ENCODE measurements at regions not wholly inside any gene's neighbourhood (a gene's known extent, or its start where the extent isn't known, plus 50 kb on each side); places are given as distances from the start of the nearest gene placed in this dataset.

GRCh38 chr13:37945651-37946575 is 76.3 kb upstream of the TRPC4 start:
- Histone ChIP-seq H2BK15ac (replicated peaks; ENCODE audit: low read depth) (no peak overlapping the region), H2BK5ac (ENCODE audit: low read length) (no peak overlapping the region), H3K4ac (ENCODE audit: low read depth, low read length) (no peak overlapping the region), H4K8ac (ENCODE audit: low read depth, low read length) (no peak overlapping the region), H3K4me1 (ENCODE audit: control insufficient read depth, low read depth, low read length) (no peaks in the 10 kb centered on the region), H3K4me2 (ENCODE audit: low read length) (no peak overlapping the region), H3K27ac (ENCODE audit: low read depth, low read length) (no peak overlapping the region), H3K36me3 (ENCODE audit: control insufficient read depth, insufficient read depth, low read length) (no peaks in the 10 kb centered on the region), H3K23ac (ENCODE audit: low read length) (no peak overlapping the region), H4K5ac (ENCODE audit: low read length) (no peak overlapping the region), H3K56ac (ENCODE audit: low read length) (no peak overlapping the region), H2BK120ac (ENCODE audit: low read depth, low read length) (no peak overlapping the region), H3K27me3 (ENCODE audit: insufficient read depth, low read length, poor library complexity) (no peaks in the 10 kb centered on the region), H3K4me3 (ENCODE audit: low read length) (no peak overlapping the region), H2AK5ac (ENCODE audit: low read length) (no peak overlapping the region), H3K79me1 (ENCODE audit: low read length) (no peaks in the 10 kb centered on the region), H3K9ac (ENCODE audit: low read length) (no peak overlapping the region), H3K79me2 (ENCODE audit: control insufficient read depth, insufficient read depth, low read length) (no peaks in the 10 kb centered on the region), H3K18ac (ENCODE audit: low read length) (no peak overlapping the region)
- WGBS (ENCODE audit: extremely low coverage, insufficient coverage, low lambda C conversion rate): no CpG with 5 or more reads among the region's 4 CpGs
- DNase-seq: no peak

- no peak overlapping the region for H3K4me3 ChIP-seq (ENCODE audit: low read length)
- H2BK15ac ChIP-seq (replicated peaks; ENCODE audit: low read depth): no peak overlapping the region
- no peak overlapping the region for H2AK5ac ChIP-seq (ENCODE audit: low read length)
- no peak overlapping the region for H3K27ac ChIP-seq (ENCODE audit: low read depth, low read length)
- H3K79me1 ChIP-seq (ENCODE audit: low read length): no peaks in the 10 kb centered on the region
- H2BK5ac ChIP-seq (ENCODE audit: low read length): no peak overlapping the region
- H3K79me2 ChIP-seq (ENCODE audit: control insufficient read depth, insufficient read depth, low read length): no peaks in the 10 kb centered on the region
- no peaks in the 10 kb centered on the region for H3K36me3 ChIP-seq (ENCODE audit: control insufficient read depth, insufficient read depth, low read length)
- H2BK120ac ChIP-seq (ENCODE audit: low read depth, low read length): no peak overlapping the region
- H3K4me1 ChIP-seq (ENCODE audit: control insufficient read depth, low read depth, low read length): no peaks in the 10 kb centered on the region
- H4K8ac ChIP-seq (ENCODE audit: low read depth, low read length): no peak overlapping the region
- H3K4ac ChIP-seq (ENCODE audit: low read depth, low read length): no peak overlapping the region
- no peak overlapping the region for H3K18ac ChIP-seq (ENCODE audit: low read length)
- no peak overlapping the region for H4K5ac ChIP-seq (ENCODE audit: low read length)
- no peak overlapping the region for H3K56ac ChIP-seq (ENCODE audit: low read length)
- H3K4me2 ChIP-seq (ENCODE audit: low read length): no peak overlapping the region
- no CpG with 5 or more reads among the region's 8 CpGs for WGBS (ENCODE audit: extremely low coverage, insufficient coverage, low lambda C conversion rate)
- H3K9ac ChIP-seq (ENCODE audit: low read length): no peak overlapping the region
- no peak for DNase-seq
- H3K27me3 ChIP-seq (ENCODE audit: insufficient read depth, low read length, poor library complexity): no peaks in the 10 kb centered on the region
- no peak overlapping the region for H3K23ac ChIP-seq (ENCODE audit: low read length)
These were observed 75.4 kb upstream of the TRPC4 start for GRCh38 chr13:37944869-37945442.

GRCh38 chr13:37944081-37944868 is 74.7 kb upstream of the TRPC4 start:
- H3K36me3 ChIP-seq (ENCODE audit: control insufficient read depth, insufficient read depth, low read length): no peaks in the 10 kb centered on the region
- H3K9ac ChIP-seq (ENCODE audit: low read length): no peak overlapping the region
- no peaks in the 10 kb centered on the region for H3K79me2 ChIP-seq (ENCODE audit: control insufficient read depth, insufficient read depth, low read length)
- no peak overlapping the region for H3K4me3 ChIP-seq (ENCODE audit: low read length)
- H3K4me2 ChIP-seq (ENCODE audit: low read length): no peak overlapping the region
- no peak overlapping the region for H2AK5ac ChIP-seq (ENCODE audit: low read length)
- no peaks in the 10 kb centered on the region for H3K27me3 ChIP-seq (ENCODE audit: insufficient read depth, low read length, poor library complexity)
- H2BK120ac ChIP-seq (ENCODE audit: low read depth, low read length): no peak overlapping the region
- H2BK15ac ChIP-seq (replicated peaks; ENCODE audit: low read depth): no peak overlapping the region
- no CpG with 5 or more reads among the region's 10 CpGs for WGBS (ENCODE audit: extremely low coverage, insufficient coverage, low lambda C conversion rate)
- no peak overlapping the region for H4K5ac ChIP-seq (ENCODE audit: low read length)
- no peaks in the 10 kb centered on the region for H3K4me1 ChIP-seq (ENCODE audit: control insufficient read depth, low read depth, low read length)
- no peak overlapping the region for H3K18ac ChIP-seq (ENCODE audit: low read length)
- H4K8ac ChIP-seq (ENCODE audit: low read depth, low read length): no peak overlapping the region
- no peak for DNase-seq
- H3K79me1 ChIP-seq (ENCODE audit: low read length): no peaks in the 10 kb centered on the region
- no peak overlapping the region for H3K27ac ChIP-seq (ENCODE audit: low read depth, low read length)
- H3K56ac ChIP-seq (ENCODE audit: low read length): no peak overlapping the region
- no peak overlapping the region for H3K4ac ChIP-seq (ENCODE audit: low read depth, low read length)
- H3K23ac ChIP-seq (ENCODE audit: low read length): no peak overlapping the region
- no peak overlapping the region for H2BK5ac ChIP-seq (ENCODE audit: low read length)

- H3K27me3 ChIP-seq (ENCODE audit: insufficient read depth, low read length, poor library complexity): no peaks in the 10 kb centered on the region
- no peak overlapping the region for H3K23ac ChIP-seq (ENCODE audit: low read length)
- H3K4me1 ChIP-seq (ENCODE audit: control insufficient read depth, low read depth, low read length): no peaks in the 10 kb centered on the region
- H2BK120ac ChIP-seq (ENCODE audit: low read depth, low read length): no peak overlapping the region
- H4K5ac ChIP-seq (ENCODE audit: low read length): no peak overlapping the region
- no peak for DNase-seq
- no peak overlapping the region for H4K8ac ChIP-seq (ENCODE audit: low read depth, low read length)
- H2AK5ac ChIP-seq (ENCODE audit: low read length): no peak overlapping the region
- no peak overlapping the region for H3K9ac ChIP-seq (ENCODE audit: low read length)
- H3K18ac ChIP-seq (ENCODE audit: low read length): no peak overlapping the region
- no peak overlapping the region for H2BK5ac ChIP-seq (ENCODE audit: low read length)
- no peak overlapping the region for H3K56ac ChIP-seq (ENCODE audit: low read length)
- no peak overlapping the region for H3K4ac ChIP-seq (ENCODE audit: low read depth, low read length)
- H3K36me3 ChIP-seq (ENCODE audit: control insufficient read depth, insufficient read depth, low read length): no peaks in the 10 kb centered on the region
- no peak overlapping the region for H2BK15ac ChIP-seq (replicated peaks; ENCODE audit: low read depth)
- H3K4me3 ChIP-seq (ENCODE audit: low read length): no peak overlapping the region
- H3K27ac ChIP-seq (ENCODE audit: low read depth, low read length): no peak overlapping the region
- no peaks in the 10 kb centered on the region for H3K79me1 ChIP-seq (ENCODE audit: low read length)
- no peaks in the 10 kb centered on the region for H3K79me2 ChIP-seq (ENCODE audit: control insufficient read depth, insufficient read depth, low read length)
- no peak overlapping the region for H3K4me2 ChIP-seq (ENCODE audit: low read length)
These were observed 73.4 kb upstream of the TRPC4 start for GRCh38 chr13:37942929-37943328.

- no peak overlapping the region for H2BK15ac ChIP-seq (replicated peaks; ENCODE audit: low read depth)
- H3K27ac ChIP-seq (ENCODE audit: low read depth, low read length): no peak overlapping the region
- no CpG with 5 or more reads among the region's 25 CpGs for WGBS (ENCODE audit: extremely low coverage, insufficient coverage, low lambda C conversion rate)
- no peak overlapping the region for H2AK5ac ChIP-seq (ENCODE audit: low read length)
- H2BK120ac ChIP-seq (ENCODE audit: low read depth, low read length): no peak overlapping the region
- no peak overlapping the region for H3K4ac ChIP-seq (ENCODE audit: low read depth, low read length)
- H3K56ac ChIP-seq (ENCODE audit: low read length): no peak overlapping the region
- peak overlapping the region; percentile 33 for H3K23ac ChIP-seq (ENCODE audit: low read length)
- no peaks in the 10 kb centered on the region for H3K4me1 ChIP-seq (ENCODE audit: control insufficient read depth, low read depth, low read length)
- H2BK5ac ChIP-seq (ENCODE audit: low read length): no peak overlapping the region
- H3K9ac ChIP-seq (ENCODE audit: low read length): no peak overlapping the region
- peak; percentile 14 for DNase-seq
- H3K4me3 ChIP-seq (ENCODE audit: low read length): no peak overlapping the region
- H3K79me1 ChIP-seq (ENCODE audit: low read length): no peaks in the 10 kb centered on the region
- H3K79me2 ChIP-seq (ENCODE audit: control insufficient read depth, insufficient read depth, low read length): no peaks in the 10 kb centered on the region
- no peaks in the 10 kb centered on the region for H3K27me3 ChIP-seq (ENCODE audit: insufficient read depth, low read length, poor library complexity)
- H3K36me3 ChIP-seq (ENCODE audit: control insufficient read depth, insufficient read depth, low read length): no peaks in the 10 kb centered on the region
- no peak overlapping the region for H3K18ac ChIP-seq (ENCODE audit: low read length)
- H3K4me2 ChIP-seq (ENCODE audit: low read length): no peak overlapping the region
- no peak overlapping the region for H4K8ac ChIP-seq (ENCODE audit: low read depth, low read length)
- no peak overlapping the region for H4K5ac ChIP-seq (ENCODE audit: low read length)
These were observed 65.0 kb upstream of the TRPC4 start for GRCh38 chr13:37934339-37935191.
